ENCODE measurements at regions not wholly inside any gene's neighbourhood (a gene's known extent, or its start where the extent isn't known, plus 50 kb on each side); places are given as distances from the start of the nearest gene placed in this dataset.

GRCh38 chr12:102299731-102300130 lies 102.1 kb upstream of the PMCH start:
- DNase-seq (ENCODE audit: extremely low read depth in 1 of 4, low spot score in 3 of 4) (no peak), ATAC-seq (no peak), FAIRE-seq (no peak)
- Histone ChIP-seq H4K20me1 (replicated peaks; ENCODE audit: control insufficient read depth, insufficient read depth, low read length) (no peaks in the 10 kb centered on the region), H3K4me2 (ENCODE audit: insufficient read depth, low read length) (no peak overlapping the region), H3K9ac (ENCODE audit: insufficient read depth in 1 of 2, low read depth in 2 of 2, low read length in 2 of 2) (no peak overlapping the region), H3K4me3 (no peak overlapping the region), H2AFZ (ENCODE audit: low read depth, low read length) (no peak overlapping the region), H3K9me1 (ENCODE audit: control insufficient read depth, insufficient read depth, low read length) (no peaks in the 10 kb centered on the region), H3K27me3 (ENCODE audit: control insufficient read depth in 2 of 2, insufficient read depth in 2 of 2, low read length in 2 of 2) (no peaks in the 10 kb centered on the region), H3K36me3 (ENCODE audit: control insufficient read depth, insufficient read depth, low read length) (no peaks in the 10 kb centered on the region), H3K4me1 (replicated peaks in 1 of 2; ENCODE audit: control insufficient read depth in 2 of 2, insufficient read depth in 2 of 2, low read length in 2 of 2) (no peaks in the 10 kb centered on the region), H3K9me3 (replicated peaks; ENCODE audit: control insufficient read depth, insufficient read depth, low read depth, low read length) (no peaks in the 10 kb centered on the region; the same call in none of the 2 replicates), H3K27ac (ENCODE audit: extremely low read depth, low read depth, low read length) (no peak overlapping the region), H3K79me2 (ENCODE audit: control insufficient read depth, insufficient read depth, low read length) (no peaks in the 10 kb centered on the region)
- 23% methylated on average over 1 of the region's 1 CpG for WGBS (ENCODE audit: insufficient coverage, low coverage, missing lambda C conversion rate)
- ChIA-PET CTCF (ENCODE audit: low intra/inter-chr PET ratio) (no interaction called here), POLR2A (no interaction called here)
- BruUV-seq (replicated peaks), result no TSS peak
- intact Hi-C loops (cut with micrococcal nuclease), result loop anchor here (2.0 to 5.0 kb wide), 2 partner anchors 127 to 185 kb away; no protein-coding TSS in a partner anchor
- in situ Hi-C loops (cut with MboI), result no loop called here
- no peak for TF ChIP-seq POLR2G (IDR thresholded peaks at IDR 0.05; ENCODE audit: low read depth, low read length)
- TF ChIP-seq ZBTB8A (IDR thresholded peaks at IDR 0.05; ENCODE audit: partially characterized antibody), result no peak
- no peak for TF ChIP-seq CBFA2T2 (conservative IDR thresholded peaks at IDR 0.05)
- TF ChIP-seq AFF4 (CRISPR knock-in tag; IDR thresholded peaks at IDR 0.05), result no peak
- no peak for TF ChIP-seq RBBP5 (IDR thresholded peaks at IDR 0.05; ENCODE audit: borderline replicate concordance, insufficient read depth, low read length, poor library complexity, severe bottlenecking)
- TF ChIP-seq ZNF280B (CRISPR knock-in tag; IDR thresholded peaks at IDR 0.05), result no peak
- TF ChIP-seq CREB1 (IDR thresholded peaks at IDR 0.05), result no peak
- TF ChIP-seq CREB1 (CRISPR knock-in tag; IDR thresholded peaks at IDR 0.05), result no peak
- no peak for TF ChIP-seq SAFB2 (IDR thresholded peaks at IDR 0.05; ENCODE audit: borderline replicate concordance, low read depth, low read length, severe bottlenecking)
- TF ChIP-seq E2F4 (CRISPR knock-in tag; IDR thresholded peaks at IDR 0.05; ENCODE audit: low read depth), result no peak
- no peak for TF ChIP-seq DPF2 (IDR thresholded peaks at IDR 0.05)
- no peak for TF ChIP-seq ATF2 (CRISPR knock-in tag; IDR thresholded peaks at IDR 0.05)
